H1 (cell line): ENCODE measurements at regions not wholly inside any gene's neighbourhood (a gene's known extent, or its start where the extent isn't known, plus 50 kb on each side); places are given as distances from the start of the nearest gene placed in this dataset.

ENCODE experiments used
- POU5F1 ChIP-seq: IDR thresholded peaks from 2 replicates; pipeline ENCODE4 v1.6.1; 2011; ENCODE audit warnings: low read depth, mild to moderate bottlenecking, low read length, moderate library complexity
- SP2 ChIP-seq: IDR thresholded peaks from 2 replicates; pipeline ENCODE4 v1.6.1; 2012; ENCODE audit warnings: mild to moderate bottlenecking, low read length, inconsistent platforms
- SP4 ChIP-seq: IDR thresholded peaks from 2 replicates; pipeline ENCODE4 v1.6.1; 2012; ENCODE audit warnings: low read length, inconsistent platforms
- TF ChIP-seq, protein P1 (sequence below): IDR thresholded peaks from 2 replicates; pipeline ENCODE4 v1.6.1; 2011; ENCODE audit warnings: low read depth, mild to moderate bottlenecking, low read length; ENCODE audit not compliant: insufficient read depth

GRCh38 chr7:153386556-153386955 lies 627.0 kb downstream of the ACTR3B start (continued):
- TF ChIP-seq, protein P1, sequence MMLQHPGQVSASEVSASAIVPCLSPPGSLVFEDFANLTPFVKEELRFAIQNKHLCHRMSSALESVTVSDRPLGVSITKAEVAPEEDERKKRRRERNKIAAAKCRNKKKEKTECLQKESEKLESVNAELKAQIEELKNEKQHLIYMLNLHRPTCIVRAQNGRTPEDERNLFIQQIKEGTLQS = no peak
- TF ChIP-seq SP2 = no peak
- TF ChIP-seq POU5F1 = no peak
- no peak for TF ChIP-seq SP4
